ENCODE measurements at regions not wholly inside any gene's neighbourhood (a gene's known extent, or its start where the extent isn't known, plus 50 kb on each side); places are given as distances from the start of the nearest gene placed in this dataset.

DNA sequence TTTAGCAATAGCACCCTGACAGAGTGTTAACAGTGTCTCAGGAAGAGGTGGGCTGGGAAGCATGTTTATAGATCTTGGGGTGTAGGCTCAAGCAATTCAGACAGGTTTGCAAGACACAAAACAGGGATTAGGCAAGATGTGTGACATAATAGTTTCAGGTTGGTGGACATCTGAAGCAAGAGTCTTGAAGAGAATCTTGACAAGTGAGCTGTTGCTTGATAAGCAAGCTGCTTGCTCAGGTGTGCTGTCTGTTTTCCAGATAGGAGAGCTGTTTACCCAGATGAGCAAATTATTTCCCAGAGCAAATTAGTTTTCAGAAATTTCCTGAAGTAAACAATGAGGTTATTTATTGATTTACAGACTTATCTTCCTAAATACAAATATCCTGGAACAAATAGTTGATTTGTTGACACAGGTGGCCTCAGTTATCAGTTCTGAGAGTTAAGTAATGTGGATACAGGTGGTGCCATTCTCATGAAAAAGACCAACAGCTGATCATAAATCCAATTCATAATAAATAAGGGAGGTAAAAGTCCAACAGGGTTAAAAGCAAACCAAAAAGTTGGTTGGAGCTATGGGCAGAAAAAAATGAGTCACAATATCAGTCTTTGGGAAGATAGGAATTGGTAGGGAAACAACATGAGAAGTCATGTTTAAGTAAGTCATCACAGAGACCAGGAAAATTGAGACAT lies 437.3 kb downstream of the TBL1XR1 start:
- TF ChIP-seq, protein P1, sequence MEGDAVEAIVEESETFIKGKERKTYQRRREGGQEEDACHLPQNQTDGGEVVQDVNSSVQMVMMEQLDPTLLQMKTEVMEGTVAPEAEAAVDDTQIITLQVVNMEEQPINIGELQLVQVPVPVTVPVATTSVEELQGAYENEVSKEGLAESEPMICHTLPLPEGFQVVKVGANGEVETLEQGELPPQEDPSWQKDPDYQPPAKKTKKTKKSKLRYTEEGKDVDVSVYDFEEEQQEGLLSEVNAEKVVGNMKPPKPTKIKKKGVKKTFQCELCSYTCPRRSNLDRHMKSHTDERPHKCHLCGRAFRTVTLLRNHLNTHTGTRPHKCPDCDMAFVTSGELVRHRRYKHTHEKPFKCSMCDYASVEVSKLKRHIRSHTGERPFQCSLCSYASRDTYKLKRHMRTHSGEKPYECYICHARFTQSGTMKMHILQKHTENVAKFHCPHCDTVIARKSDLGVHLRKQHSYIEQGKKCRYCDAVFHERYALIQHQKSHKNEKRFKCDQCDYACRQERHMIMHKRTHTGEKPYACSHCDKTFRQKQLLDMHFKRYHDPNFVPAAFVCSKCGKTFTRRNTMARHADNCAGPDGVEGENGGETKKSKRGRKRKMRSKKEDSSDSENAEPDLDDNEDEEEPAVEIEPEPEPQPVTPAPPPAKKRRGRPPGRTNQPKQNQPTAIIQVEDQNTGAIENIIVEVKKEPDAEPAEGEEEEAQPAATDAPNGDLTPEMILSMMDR (IDR thresholded peaks at IDR 0.05; ENCODE audit: insufficient read depth, low read length): no peak
- TF ChIP-seq SPI1 (IDR thresholded peaks at IDR 0.05; ENCODE audit: borderline replicate concordance, low read depth): no peak
- TF ChIP-seq, protein P2, sequence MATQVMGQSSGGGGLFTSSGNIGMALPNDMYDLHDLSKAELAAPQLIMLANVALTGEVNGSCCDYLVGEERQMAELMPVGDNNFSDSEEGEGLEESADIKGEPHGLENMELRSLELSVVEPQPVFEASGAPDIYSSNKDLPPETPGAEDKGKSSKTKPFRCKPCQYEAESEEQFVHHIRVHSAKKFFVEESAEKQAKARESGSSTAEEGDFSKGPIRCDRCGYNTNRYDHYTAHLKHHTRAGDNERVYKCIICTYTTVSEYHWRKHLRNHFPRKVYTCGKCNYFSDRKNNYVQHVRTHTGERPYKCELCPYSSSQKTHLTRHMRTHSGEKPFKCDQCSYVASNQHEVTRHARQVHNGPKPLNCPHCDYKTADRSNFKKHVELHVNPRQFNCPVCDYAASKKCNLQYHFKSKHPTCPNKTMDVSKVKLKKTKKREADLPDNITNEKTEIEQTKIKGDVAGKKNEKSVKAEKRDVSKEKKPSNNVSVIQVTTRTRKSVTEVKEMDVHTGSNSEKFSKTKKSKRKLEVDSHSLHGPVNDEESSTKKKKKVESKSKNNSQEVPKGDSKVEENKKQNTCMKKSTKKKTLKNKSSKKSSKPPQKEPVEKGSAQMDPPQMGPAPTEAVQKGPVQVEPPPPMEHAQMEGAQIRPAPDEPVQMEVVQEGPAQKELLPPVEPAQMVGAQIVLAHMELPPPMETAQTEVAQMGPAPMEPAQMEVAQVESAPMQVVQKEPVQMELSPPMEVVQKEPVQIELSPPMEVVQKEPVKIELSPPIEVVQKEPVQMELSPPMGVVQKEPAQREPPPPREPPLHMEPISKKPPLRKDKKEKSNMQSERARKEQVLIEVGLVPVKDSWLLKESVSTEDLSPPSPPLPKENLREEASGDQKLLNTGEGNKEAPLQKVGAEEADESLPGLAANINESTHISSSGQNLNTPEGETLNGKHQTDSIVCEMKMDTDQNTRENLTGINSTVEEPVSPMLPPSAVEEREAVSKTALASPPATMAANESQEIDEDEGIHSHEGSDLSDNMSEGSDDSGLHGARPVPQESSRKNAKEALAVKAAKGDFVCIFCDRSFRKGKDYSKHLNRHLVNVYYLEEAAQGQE (IDR thresholded peaks at IDR 0.05; ENCODE audit: insufficient replicate concordance, low read depth): no peak
- TF ChIP-seq POLR2AphosphoS5 (IDR thresholded peaks at IDR 0.05; ENCODE audit: low read depth): no peak
- no peak for TF ChIP-seq GABPA (IDR thresholded peaks at IDR 0.05; ENCODE audit: low read depth)
